Activated CD8-positive, alpha-beta T cell treated with anti-CD3 and anti-CD28 coated beads for 36 hours (primary cell): ENCODE measurements at regions not wholly inside any gene's neighbourhood (a gene's known extent, or its start where the extent isn't known, plus 50 kb on each side); places are given as distances from the start of the nearest gene placed in this dataset.

ENCODE experiments used
- ATAC-seq: fragments of 200-7000 bp; cut with Tn5 transposase; one replicate; pipeline ENCODE4 v1.10.0; 2021; ENCODE audit warnings: mild to moderate bottlenecking, moderate library complexity
- CTCF ChIA-PET: fragments of 350-600 bp; sonication (Branson Sonifier 250); formaldehyde crosslinking; loops from one replicate; lab custom pipeline; 2021; ENCODE audit warnings: antibody characterized with exemption; lab: Charles Lee
- POLR2A ChIA-PET: fragments of 350-600 bp; sonication (Branson Sonifier 250); formaldehyde crosslinking; loops from one replicate; lab custom pipeline; 2021; ENCODE audit warnings: antibody characterized with exemption; lab: Charles Lee
- DNase-seq: peaks from one replicate; pipeline ENCODE4 v3.0.0-alpha.2; 2020
- H3K27ac Mint-ChIP-seq: one replicate; pipeline ENCODE4 v1.8.0; 2021; ENCODE audit warnings: mild to moderate bottlenecking, mixed read lengths
- H3K27me3 Mint-ChIP-seq: one replicate; pipeline ENCODE4 v1.8.0; 2021; ENCODE audit warnings: mixed read lengths
- H3K36me3 Mint-ChIP-seq: one replicate; pipeline ENCODE4 v1.8.0; 2021; ENCODE audit warnings: low read depth, mixed read lengths
- H3K4me1 Mint-ChIP-seq: one replicate; pipeline ENCODE4 v1.8.0; 2021; ENCODE audit warnings: low read depth, mixed read lengths
- H3K4me3 Mint-ChIP-seq: one replicate; pipeline ENCODE4 v1.8.0; 2021; ENCODE audit warnings: mild to moderate bottlenecking, moderate library complexity, mixed read lengths
- H3K9me3 Mint-ChIP-seq: one replicate; pipeline ENCODE4 v1.8.0; 2021; ENCODE audit warnings: mixed read lengths
- intact Hi-C: fragments of 100-400 bp; cut with micrococcal nuclease; formaldehyde crosslinking; loops from one replicate; pipeline ENCODE4 v1.10.0; 2022
- TF ChIP-seq, protein P1 (sequence below): fragments of 200-600 bp; IDR thresholded peaks from one replicate; pipeline ENCODE4 v1.8.0; 2022; ENCODE audit warnings: antibody characterized with exemption, mild to moderate bottlenecking

DNA sequence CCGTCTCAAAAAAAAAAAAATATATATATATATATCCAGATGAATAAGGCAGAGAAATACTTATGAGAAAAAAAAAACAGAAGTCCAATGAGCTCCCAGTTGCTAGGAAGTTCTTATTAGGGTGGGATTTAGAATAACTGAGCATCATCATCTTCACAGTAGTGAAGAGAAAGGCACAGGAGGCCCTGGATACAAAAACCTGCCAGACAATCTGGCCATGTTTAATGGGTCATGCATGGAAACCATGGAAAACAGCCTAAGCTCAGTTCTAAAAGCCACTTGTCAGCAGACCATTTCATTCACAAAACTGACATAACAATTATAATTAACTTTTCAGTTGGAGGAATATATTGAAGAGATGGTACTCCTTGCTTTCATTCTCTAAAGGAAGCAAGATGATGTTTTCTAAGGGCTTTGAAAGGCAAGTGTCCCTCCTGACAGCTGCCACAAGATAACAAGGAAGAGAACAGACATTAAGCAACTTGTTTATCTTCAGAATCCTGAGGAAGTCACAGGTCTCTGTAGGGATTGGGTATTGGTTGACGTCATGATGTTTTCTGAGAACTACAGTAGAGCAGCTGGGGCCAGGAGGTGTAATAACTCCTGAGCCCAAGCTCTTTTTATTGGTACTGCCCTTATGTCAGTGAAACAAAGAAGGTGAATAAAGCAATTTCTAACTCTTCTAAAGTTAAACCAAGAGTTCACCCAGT, 463.1 kb downstream of the DMAC1 start:
- H3K27ac Mint-ChIP-seq = no peak overlapping the region
- no peaks in the 10 kb centered on the region for H3K9me3 Mint-ChIP-seq
- intact Hi-C loops = no loop called here
- H3K4me3 Mint-ChIP-seq = no peak overlapping the region
- no peak for ATAC-seq
- CTCF ChIA-PET = no interaction called here
- DNase-seq = no peak
- H3K36me3 Mint-ChIP-seq = no peaks in the 10 kb centered on the region
- TF ChIP-seq, protein P1, sequence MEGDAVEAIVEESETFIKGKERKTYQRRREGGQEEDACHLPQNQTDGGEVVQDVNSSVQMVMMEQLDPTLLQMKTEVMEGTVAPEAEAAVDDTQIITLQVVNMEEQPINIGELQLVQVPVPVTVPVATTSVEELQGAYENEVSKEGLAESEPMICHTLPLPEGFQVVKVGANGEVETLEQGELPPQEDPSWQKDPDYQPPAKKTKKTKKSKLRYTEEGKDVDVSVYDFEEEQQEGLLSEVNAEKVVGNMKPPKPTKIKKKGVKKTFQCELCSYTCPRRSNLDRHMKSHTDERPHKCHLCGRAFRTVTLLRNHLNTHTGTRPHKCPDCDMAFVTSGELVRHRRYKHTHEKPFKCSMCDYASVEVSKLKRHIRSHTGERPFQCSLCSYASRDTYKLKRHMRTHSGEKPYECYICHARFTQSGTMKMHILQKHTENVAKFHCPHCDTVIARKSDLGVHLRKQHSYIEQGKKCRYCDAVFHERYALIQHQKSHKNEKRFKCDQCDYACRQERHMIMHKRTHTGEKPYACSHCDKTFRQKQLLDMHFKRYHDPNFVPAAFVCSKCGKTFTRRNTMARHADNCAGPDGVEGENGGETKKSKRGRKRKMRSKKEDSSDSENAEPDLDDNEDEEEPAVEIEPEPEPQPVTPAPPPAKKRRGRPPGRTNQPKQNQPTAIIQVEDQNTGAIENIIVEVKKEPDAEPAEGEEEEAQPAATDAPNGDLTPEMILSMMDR = no peak
- H3K4me1 Mint-ChIP-seq = no peaks in the 10 kb centered on the region
- POLR2A ChIA-PET = interaction anchor here (0.6 kb wide), 1 partner anchor 479 kb away, joined by 3 read pairs; no protein-coding TSS in a partner anchor
- H3K27me3 Mint-ChIP-seq = peaks cover 6% of the 10 kb centered on the region

DNA sequence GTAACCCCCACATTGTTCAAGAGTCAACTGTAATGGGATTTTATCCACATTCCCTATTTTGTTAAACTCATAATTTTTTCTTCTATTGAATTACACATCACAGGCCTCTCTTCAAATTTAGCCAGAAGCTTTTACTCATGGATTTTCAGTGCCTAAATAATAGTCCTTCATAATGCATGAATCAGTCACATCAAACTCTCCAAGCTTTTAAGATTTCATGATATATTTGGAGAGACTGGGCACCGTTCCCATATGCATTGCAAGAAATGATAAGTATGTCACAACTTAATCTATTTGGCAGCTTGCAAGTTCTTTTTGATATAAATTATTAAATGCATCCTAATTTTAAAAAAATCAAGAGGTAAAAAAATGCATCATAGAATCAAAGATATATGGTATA, 465.9 kb downstream of the DMAC1 start:
- ChIA-PET POLR2A (no interaction called here), CTCF (no interaction called here)
- no peaks in the 10 kb centered on the region for H3K36me3 Mint-ChIP-seq
- ATAC-seq (no peak), DNase-seq (no peak)
- intact Hi-C loops = no loop called here
- TF ChIP-seq, protein P1 = no peak
- peaks cover 4% of the 10 kb centered on the region for H3K27me3 Mint-ChIP-seq
- H3K4me1 Mint-ChIP-seq = no peaks in the 10 kb centered on the region
- no peak overlapping the region for H3K4me3 Mint-ChIP-seq
- no peaks in the 10 kb centered on the region for H3K9me3 Mint-ChIP-seq
- H3K27ac Mint-ChIP-seq = no peak overlapping the region

DNA sequence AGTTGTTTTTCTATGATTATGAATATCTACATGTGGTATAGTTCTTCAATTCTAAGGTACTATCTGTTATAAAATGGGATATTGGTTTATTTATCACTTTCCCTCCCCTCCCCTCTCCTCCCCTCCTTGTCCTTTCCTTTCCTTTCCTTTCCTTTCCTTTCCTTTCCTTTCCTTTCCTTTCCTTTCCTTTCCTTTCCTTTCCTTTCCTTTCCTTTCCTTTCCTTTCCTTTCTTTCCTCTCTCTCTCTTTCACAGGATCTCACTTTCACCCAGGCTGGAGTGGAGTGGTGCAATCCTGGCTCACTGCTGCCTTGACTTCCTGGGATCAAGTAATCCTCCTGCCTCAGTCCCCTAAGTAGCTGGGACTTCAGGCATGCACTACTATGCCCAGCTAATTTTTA, 466.8 kb downstream of the DMAC1 start:
- TF ChIP-seq, protein P1 = no peak
- Mint-ChIP-seq H3K27me3 (peaks cover 4% of the 10 kb centered on the region), H3K36me3 (no peaks in the 10 kb centered on the region), H3K9me3 (no peaks in the 10 kb centered on the region), H3K4me3 (no peak overlapping the region), H3K4me1 (no peaks in the 10 kb centered on the region), H3K27ac (no peak overlapping the region)
- ChIA-PET CTCF (no interaction called here), POLR2A (no interaction called here)
- intact Hi-C loops = no loop called here
- ATAC-seq = no peak
- no peak for DNase-seq

DNA sequence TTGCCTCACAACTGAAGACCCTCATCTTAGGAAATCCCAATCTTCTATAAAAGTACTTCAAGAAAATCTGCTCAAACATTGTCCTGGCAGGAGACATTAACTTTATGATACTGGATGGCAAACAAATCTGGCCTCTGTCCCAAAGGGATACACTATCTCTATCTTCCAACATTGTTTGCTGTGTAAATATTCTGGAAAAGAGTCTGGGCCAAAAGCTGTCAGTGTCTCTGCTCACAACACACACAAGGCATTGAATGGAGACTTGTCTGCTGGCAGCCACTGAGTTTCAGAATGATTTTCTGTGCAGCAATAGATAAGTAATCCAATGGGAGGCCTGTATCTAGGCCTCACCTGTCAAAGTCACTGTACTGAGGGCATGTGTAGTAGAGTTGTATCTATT, 471.1 kb downstream of the DMAC1 start:
- no peak overlapping the region for H3K27ac Mint-ChIP-seq
- no peaks in the 10 kb centered on the region for H3K4me1 Mint-ChIP-seq
- ATAC-seq = no peak
- POLR2A ChIA-PET = interaction anchor here (1.0 kb wide), 1 partner anchor 136 kb away, joined by 4 read pairs; no protein-coding TSS in a partner anchor
- no peaks in the 10 kb centered on the region for H3K9me3 Mint-ChIP-seq
- H3K36me3 Mint-ChIP-seq = no peaks in the 10 kb centered on the region
- H3K4me3 Mint-ChIP-seq = no peak overlapping the region
- DNase-seq = no peak
- CTCF ChIA-PET = no interaction called here
- peaks cover 1% of the 10 kb centered on the region for H3K27me3 Mint-ChIP-seq
- TF ChIP-seq, protein P1 = no peak
- intact Hi-C loops = no loop called here

DNA sequence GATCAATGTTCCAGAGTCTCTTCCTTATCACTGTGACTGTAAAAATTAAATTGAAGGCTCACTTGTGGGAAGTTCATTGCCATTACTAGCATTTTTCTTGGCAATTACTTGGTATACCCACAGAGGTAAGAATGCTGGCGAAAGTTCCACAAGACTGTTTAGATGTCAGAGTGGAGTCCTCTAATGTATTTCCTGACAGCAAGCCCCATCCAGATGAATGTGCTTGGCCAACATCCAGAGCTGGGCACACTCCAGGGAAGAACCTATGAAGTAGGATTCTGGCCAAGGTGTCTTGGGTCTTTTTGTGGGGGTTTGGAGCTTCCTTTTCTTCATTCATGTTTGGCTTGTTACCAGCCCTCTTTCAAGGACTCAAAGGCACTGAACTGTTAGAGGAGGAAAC, 473.6 kb downstream of the DMAC1 start:
- DNase-seq (no peak), ATAC-seq (no peak)
- Mint-ChIP-seq H3K27ac (no peak overlapping the region), H3K4me3 (no peak overlapping the region), H3K36me3 (no peaks in the 10 kb centered on the region), H3K27me3 (peaks cover 1% of the 10 kb centered on the region), H3K9me3 (no peaks in the 10 kb centered on the region), H3K4me1 (no peaks in the 10 kb centered on the region)
- POLR2A ChIA-PET = no interaction called here
- TF ChIP-seq, protein P1 = no peak
- CTCF ChIA-PET = no interaction called here
- intact Hi-C loops = no loop called here
